Panc1 (cell line): ENCODE measurements at regions not wholly inside any gene's neighbourhood (a gene's known extent, or its start where the extent isn't known, plus 50 kb on each side); places are given as distances from the start of the nearest gene placed in this dataset.

Experiments
- ATAC-seq: fragments of 200-7000 bp; cut with Tn5 transposase; 2 replicates; pipeline ENCODE4 v1.9.1; 2020; ENCODE audit warnings: mild to moderate bottlenecking, moderate library complexity
- BruUV-seq: library from RNA; stranded (reverse); fragments of 400-500 nt; replicated peaks from 2 replicates; lab custom pipeline; 2021; lab: Mats Ljungman, UMichigan
- CTCF ChIA-PET: fragments of 300-600 bp; sonication (Branson Sonifier 250); formaldehyde crosslinking; loops from one replicate; lab custom pipeline; 2022; ENCODE audit warnings: antibody characterized with exemption; lab: Charles Lee
- POLR2A ChIA-PET: fragments of 300-600 bp; sonication (Branson Sonifier 250); formaldehyde crosslinking; loops from one replicate; lab custom pipeline; 2022; ENCODE audit warnings: antibody characterized with exemption; lab: Charles Lee
- DNase-seq: peaks from one replicate; pipeline ENCODE4 v3.0.0-alpha.2; 2010; ENCODE audit warnings: low read depth, low spot score
- H3K27ac ChIP-seq: 2 replicates; pipeline ENCODE4 v1.5.1; 2011; ENCODE audit warnings: mild to moderate bottlenecking, low read length, inconsistent platforms
- H3K27me3 ChIP-seq: fragments of 200-500 bp; sonication (Bioruptor generic); 2 replicates; pipeline ENCODE4 v1.6.0; 2014; ENCODE audit warnings: low read length, inconsistent platforms; ENCODE audit not compliant: control insufficient read depth, insufficient read depth
- H3K36me3 ChIP-seq: fragments of 200-500 bp; sonication (Bioruptor generic); 2 replicates; pipeline ENCODE4 v1.5.1; 2014; ENCODE audit warnings: inconsistent platforms, mild to moderate bottlenecking, low read length, moderate library complexity; ENCODE audit not compliant: control insufficient read depth, insufficient read depth
- H3K4me1 ChIP-seq: 2 replicates; pipeline ENCODE4 v1.5.1; 2011; ENCODE audit warnings: inconsistent platforms, mild to moderate bottlenecking, low read length, moderate library complexity; ENCODE audit not compliant: control insufficient read depth, insufficient read depth
- H3K4me3 ChIP-seq, 2 experiments: 2 replicates each; pipeline ENCODE4 v1.5.1; 2011 to 2012; ENCODE audit warnings: low read depth in 2 of 2, low read length in 2 of 2, mild to moderate bottlenecking in 2 of 2, inconsistent platforms in 1 of 2, moderate library complexity in 1 of 2
- H3K9me3 ChIP-seq: fragments of 200-500 bp; sonication (Bioruptor generic); 2 replicates; pipeline ENCODE4 v1.5.1; 2014; ENCODE audit warnings: low read depth, mild to moderate bottlenecking, inconsistent platforms, low read length, moderate library complexity; ENCODE audit not compliant: control insufficient read depth, insufficient read depth
- CTCF ChIP-seq: fragments of 450-650 bp; IDR thresholded peaks from 2 replicates; pipeline ENCODE4 v1.5.1; 2017; ENCODE audit warnings: mild to moderate bottlenecking
- POLR2AphosphoS5 ChIP-seq: IDR thresholded peaks from 2 replicates; pipeline ENCODE4 v1.6.1; 2012; ENCODE audit warnings: mild to moderate bottlenecking, low read depth, low read length, moderate library complexity
- REST ChIP-seq, 2 experiments: IDR thresholded peaks; 2 replicates each; pipeline ENCODE4 v1.6.1; 2011 to 2012; ENCODE audit warnings: low read depth in 2 of 2, control low read depth in 1 of 2, low read length in 1 of 2, mild to moderate bottlenecking in 1 of 2, moderate library complexity in 1 of 2; ENCODE audit not compliant: insufficient read depth in 1 of 2
- SIN3A ChIP-seq: IDR thresholded peaks from 2 replicates; pipeline ENCODE4 v1.6.1; 2012; ENCODE audit warnings: low read depth, mild to moderate bottlenecking, low read length, moderate library complexity, borderline replicate concordance; ENCODE audit not compliant: insufficient read depth
- TCF7L2 ChIP-seq: IDR thresholded peaks from 2 replicates; pipeline ENCODE4 v1.6.1; 2011; ENCODE audit warnings: mild to moderate bottlenecking, low read depth, low read length, inconsistent platforms
- in situ Hi-C: cut with HindIII; loops from 2 replicates; pipeline ENCODE4 v1.10.0; 2016; ENCODE audit warnings: low sequenced_read_pairs, low pct_unique_long_range_greater_than_20kb
- intact Hi-C: fragments of 100-400 bp; cut with micrococcal nuclease; formaldehyde crosslinking; loops from one replicate; pipeline ENCODE4 v1.10.0; 2022; ENCODE audit not compliant: unreplicated experiment

GRCh38 chr1:97010566-97011264, 289.1 kb downstream of the PTBP2 start:
- no peak for TF ChIP-seq TCF7L2
- no peak for TF ChIP-seq SIN3A
- no peak for TF ChIP-seq POLR2AphosphoS5
- TF ChIP-seq REST (IDR thresholded peaks at IDR 0.05; ENCODE audit: insufficient read depth in 1 of 2, low read depth in 2 of 2, low read length in 1 of 2): no peak
- no peak for TF ChIP-seq CTCF
- Histone ChIP-seq H3K9me3 (no peaks in the 10 kb centered on the region), H3K27me3 (no peaks in the 10 kb centered on the region), H3K27ac (no peak overlapping the region), H3K36me3 (no peaks in the 10 kb centered on the region), H3K4me3 (no peak overlapping the region), H3K4me1 (no peaks in the 10 kb centered on the region)
- ATAC-seq (no peak), DNase-seq (no peak)
- in situ Hi-C loops (no loop called here), intact Hi-C loops (no loop called here)
- ChIA-PET POLR2A (no interaction called here), CTCF (interaction anchor here (0.6 kb wide), 1 partner anchor 893 kb away, joined by 3 read pairs; no protein-coding TSS in a partner anchor)
- no TSS peak for BruUV-seq

GRCh38 chr1:97013136-97013535, 291.6 kb downstream of the PTBP2 start:
- in situ Hi-C loops (no loop called here), intact Hi-C loops (no loop called here)
- no peak for TF ChIP-seq REST (IDR thresholded peaks at IDR 0.05; ENCODE audit: insufficient read depth in 1 of 2, low read depth in 2 of 2, low read length in 1 of 2)
- TF ChIP-seq CTCF: no peak
- no peak for TF ChIP-seq TCF7L2
- no peak for TF ChIP-seq POLR2AphosphoS5
- no peak for TF ChIP-seq SIN3A
- ATAC-seq: no peak
- Histone ChIP-seq H3K36me3 (no peaks in the 10 kb centered on the region), H3K27ac (no peak overlapping the region), H3K9me3 (no peaks in the 10 kb centered on the region), H3K4me1 (no peaks in the 10 kb centered on the region), H3K4me3 (no peak overlapping the region), H3K27me3 (no peaks in the 10 kb centered on the region)
- no peak for DNase-seq
- ChIA-PET CTCF (no interaction called here), POLR2A (no interaction called here)
- BruUV-seq: no TSS peak
